ENCODE measurements at regions not wholly inside any gene's neighbourhood (a gene's known extent, or its start where the extent isn't known, plus 50 kb on each side); places are given as distances from the start of the nearest gene placed in this dataset.

DNA sequence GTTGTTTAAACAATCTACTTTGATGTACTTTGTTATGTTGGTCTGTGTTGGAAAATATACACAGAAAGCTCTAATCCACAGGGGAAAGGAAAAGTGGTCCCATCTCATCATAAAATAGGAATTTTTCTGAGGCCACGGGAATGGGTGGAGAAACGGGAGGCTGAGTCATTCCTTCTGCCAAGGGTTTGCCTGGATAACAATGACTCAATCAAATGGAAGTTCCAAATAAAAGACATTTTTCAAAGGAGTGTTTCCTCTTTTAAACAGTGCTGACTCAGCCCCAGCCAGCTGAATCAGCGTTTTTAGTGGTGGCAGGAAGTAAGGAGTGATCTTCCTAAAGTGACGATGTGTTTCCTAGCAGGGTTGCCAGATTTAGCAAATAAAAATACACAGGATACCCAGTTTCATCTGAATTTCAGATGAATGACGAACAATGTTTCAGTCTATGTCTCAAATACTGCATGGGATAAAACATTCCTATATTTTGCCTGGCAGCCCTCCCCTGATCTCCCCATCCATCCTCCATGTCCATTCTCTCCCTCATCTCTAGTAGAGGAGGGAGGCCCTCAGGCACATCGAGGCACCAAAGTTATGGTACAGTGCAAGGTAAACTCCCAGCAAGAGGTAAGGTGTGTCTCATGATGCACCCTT is 345.4 kb upstream of the GATB start:
- no peak for TF ChIP-seq CTCF (IDR thresholded peaks at IDR 0.05)

DNA sequence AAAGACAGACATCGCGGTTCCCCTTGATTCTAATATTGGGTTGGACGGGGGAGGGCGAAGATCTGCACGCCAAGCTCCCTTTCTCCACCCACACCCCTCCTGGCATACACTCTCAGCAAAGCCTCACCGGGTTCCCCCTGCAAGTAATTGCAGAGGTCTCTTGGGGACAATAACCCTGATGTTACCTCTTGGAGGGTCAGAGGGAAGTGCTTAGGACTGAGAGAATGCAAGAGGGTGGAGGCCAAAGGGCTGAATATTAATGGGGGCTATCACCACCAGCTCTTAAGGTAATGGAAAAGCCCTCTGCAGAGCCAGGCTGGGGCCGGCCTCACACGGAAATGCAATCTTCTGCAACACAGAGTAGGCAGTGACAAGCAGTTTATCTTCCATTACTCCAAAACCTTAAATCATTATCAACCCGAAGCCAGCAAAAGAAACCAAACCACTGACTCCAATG is 344.1 kb upstream of the GATB start:
- no peaks in the 10 kb centered on the region for H3K27me3 ChIP-seq
- WGBS, 2 donors: 62% methylated on average over 9 of the region's 9 CpGs
- H3K27ac ChIP-seq: no peak overlapping the region
- no peak overlapping the region for H3K4me3 ChIP-seq
- H3K9me3 ChIP-seq: no peaks in the 10 kb centered on the region
- ATAC-seq (no peak), DNase-seq (no peak)
- H3K4me1 ChIP-seq: peaks cover 3 to 67% (median 49%) of the 10 kb centered on the region in 9 donors
- intact Hi-C loops (cut with DNase I): loop anchor here in 1 of 10 donors (5.0 kb wide), 2 partner anchors 137 to 152 kb away; no protein-coding TSS in a partner anchor
- no peaks in the 10 kb centered on the region for H3K36me3 ChIP-seq
- no peak for TF ChIP-seq CTCF (IDR thresholded peaks at IDR 0.05)

More for the DNA sequence above, 345.4 kb upstream of the GATB start:
- 39 to 59% methylated on average over 6 of the region's 6 CpGs for WGBS, 2 donors
- H3K4me1 ChIP-seq: peaks cover 7 to 66% (median 59%) of the 10 kb centered on the region in 9 donors
- H3K4me3 ChIP-seq: no peak overlapping the region
- ATAC-seq (peak in 7 of 8 donors; percentile 29 to 80 (median 58)), DNase-seq (peak; percentile 44 to 76)
- intact Hi-C loops (cut with DNase I): loop anchor here in 1 of 10 donors (5.0 kb wide), 2 partner anchors 136 to 151 kb away; no protein-coding TSS in a partner anchor
- no peaks in the 10 kb centered on the region for H3K9me3 ChIP-seq
- no peaks in the 10 kb centered on the region for H3K36me3 ChIP-seq
- peak overlapping the region in 6 of 10 donors; percentile 5 to 78 (median 46) for H3K27ac ChIP-seq
- no peaks in the 10 kb centered on the region for H3K27me3 ChIP-seq

DNA sequence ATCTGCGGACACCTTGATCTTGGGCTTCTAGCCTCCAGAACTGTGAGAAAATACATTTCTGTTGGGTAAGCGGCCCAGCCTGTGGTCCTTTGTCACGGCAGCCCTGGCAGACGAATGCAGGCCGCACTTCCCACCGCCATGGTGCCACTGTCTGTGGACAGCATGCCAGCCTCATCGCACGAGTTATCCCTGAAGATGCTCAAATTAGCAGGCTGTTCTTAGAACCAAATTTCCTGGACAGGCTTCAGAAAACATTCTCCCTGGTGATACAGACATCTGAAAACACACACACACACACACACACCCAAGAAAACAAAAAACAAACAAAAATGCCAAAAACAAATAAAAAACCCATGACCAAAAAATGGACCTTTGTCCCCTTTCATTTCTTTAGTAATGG is 343.5 kb upstream of the GATB start:
- Histone ChIP-seq H3K27me3 (no peaks in the 10 kb centered on the region), H3K27ac (no peak overlapping the region), H3K4me3 (no peak overlapping the region), H3K9me3 (no peaks in the 10 kb centered on the region), H3K36me3 (no peaks in the 10 kb centered on the region), H3K4me1 (peaks cover 0 to 64% (median 43%) of the 10 kb centered on the region in 9 donors)
- intact Hi-C loops (cut with DNase I): no loop called here
- ATAC-seq (no peak), DNase-seq (no peak)
- 76 to 85% methylated on average over 8 of the region's 8 CpGs for WGBS, 2 donors
- no peak for TF ChIP-seq CTCF (IDR thresholded peaks at IDR 0.05)

GRCh38 chr4:152103181-152103901 is 342.5 kb upstream of the GATB start:
- 64 to 75% methylated on average over 8 of the region's 8 CpGs for WGBS, 2 donors

More at GRCh38 chr4:152103181-152103901, 342.5 kb upstream of the GATB start:
- H3K9me3 ChIP-seq: no peaks in the 10 kb centered on the region
- no peak overlapping the region for H3K4me3 ChIP-seq
- intact Hi-C loops (cut with DNase I): no loop called here
- no peak for TF ChIP-seq CTCF (IDR thresholded peaks at IDR 0.05)
- no peak for DNase-seq
- no peak for ATAC-seq
- H3K27ac ChIP-seq: peak overlapping the region in 1 of 10 donors; percentile 86
- peaks cover 0 to 66% (median 36%) of the 10 kb centered on the region in 9 donors for H3K4me1 ChIP-seq
- no peaks in the 10 kb centered on the region for H3K27me3 ChIP-seq
- H3K36me3 ChIP-seq: no peaks in the 10 kb centered on the region

Data from heart right ventricle (tissue), 16 donors.